Ramos (cell line): ENCODE measurements at regions not wholly inside any gene's neighbourhood (a gene's known extent, or its start where the extent isn't known, plus 50 kb on each side); places are given as distances from the start of the nearest gene placed in this dataset.

ENCODE experiments used
- in situ Hi-C: fragments of 300-500 bp; cut with MboI; formaldehyde crosslinking; loops from one replicate; pipeline ENCODE4 v1.14.3; 2022; ENCODE audit warnings: low sequenced_read_pairs; ENCODE audit not compliant: unreplicated experiment

GRCh38 chr11:70661761-70662501 lies 263.6 kb downstream of the CTTN start:
- in situ Hi-C loops = no loop called here

- in situ Hi-C loops = no loop called here
Measured at GRCh38 chr11:70662691-70663098, 264.4 kb downstream of the CTTN start.

- in situ Hi-C loops = no loop called here
Measured at GRCh38 chr11:70663815-70664214, 265.5 kb downstream of the CTTN start.

- in situ Hi-C loops = no loop called here
Measured at GRCh38 chr11:70666311-70666710, 268.0 kb downstream of the CTTN start.

GRCh38 chr11:70667767-70668166 lies 269.4 kb downstream of the CTTN start:
- in situ Hi-C loops = no loop called here

GRCh38 chr11:70668204-70669202 lies 270.2 kb downstream of the CTTN start:
- in situ Hi-C loops = no loop called here

GRCh38 chr11:70669281-70669680 lies 271.0 kb downstream of the CTTN start:
- in situ Hi-C loops = no loop called here

GRCh38 chr11:70669871-70670675 lies 271.7 kb downstream of the CTTN start:
- in situ Hi-C loops = no loop called here

GRCh38 chr11:70670676-70671034 lies 272.3 kb downstream of the CTTN start:
- in situ Hi-C loops = no loop called here

- in situ Hi-C loops = no loop called here
Measured at GRCh38 chr11:70671083-70671482, 272.8 kb downstream of the CTTN start.

- in situ Hi-C loops = no loop called here
Measured at GRCh38 chr11:70671611-70672010, 273.3 kb downstream of the CTTN start.

- in situ Hi-C loops = no loop called here
Measured at GRCh38 chr11:70672991-70673653, 274.8 kb downstream of the CTTN start.

- in situ Hi-C loops = no loop called here
Measured at GRCh38 chr11:70674605-70675004, 276.3 kb downstream of the CTTN start.

- in situ Hi-C loops = no loop called here
Measured at GRCh38 chr11:70675697-70676374, 277.5 kb downstream of the CTTN start.

- in situ Hi-C loops = no loop called here
Measured at GRCh38 chr11:70677232-70677916, 279.0 kb downstream of the CTTN start.

- in situ Hi-C loops = no loop called here
Measured at GRCh38 chr11:70678931-70679900, 280.9 kb downstream of the CTTN start.

GRCh38 chr11:70680781-70681281 lies 282.5 kb downstream of the CTTN start:
- in situ Hi-C loops = no loop called here

- in situ Hi-C loops = no loop called here
Measured at GRCh38 chr11:70682056-70682455, 283.7 kb downstream of the CTTN start.
